HEK293T (cell line): ENCODE measurements at regions not wholly inside any gene's neighbourhood (a gene's known extent, or its start where the extent isn't known, plus 50 kb on each side); places are given as distances from the start of the nearest gene placed in this dataset.

ENCODE experiments used
- ARNT ChIP-seq: fragments of 450-650 bp; IDR thresholded peaks from 2 replicates; pipeline ENCODE4 v1.6.1; 2017; ENCODE audit warnings: mild to moderate bottlenecking
- BHLHE40 ChIP-seq: fragments of 450-650 bp; IDR thresholded peaks from 2 replicates; pipeline ENCODE4 v1.6.1; 2016; ENCODE audit warnings: mild to moderate bottlenecking, moderate library complexity, borderline replicate concordance
- FOXM1 ChIP-seq: fragments of 450-650 bp; IDR thresholded peaks from 2 replicates; pipeline ENCODE4 v1.6.1; 2017; ENCODE audit warnings: mild to moderate bottlenecking, borderline replicate concordance
- TARDBP ChIP-seq: fragments of 450-650 bp; IDR thresholded peaks from 2 replicates; pipeline ENCODE4 v1.6.1; 2016
- TF ChIP-seq, protein P1 (sequence below): fragments of 450-650 bp; IDR thresholded peaks from 2 replicates; pipeline ENCODE4 v1.6.1; 2016

DNA sequence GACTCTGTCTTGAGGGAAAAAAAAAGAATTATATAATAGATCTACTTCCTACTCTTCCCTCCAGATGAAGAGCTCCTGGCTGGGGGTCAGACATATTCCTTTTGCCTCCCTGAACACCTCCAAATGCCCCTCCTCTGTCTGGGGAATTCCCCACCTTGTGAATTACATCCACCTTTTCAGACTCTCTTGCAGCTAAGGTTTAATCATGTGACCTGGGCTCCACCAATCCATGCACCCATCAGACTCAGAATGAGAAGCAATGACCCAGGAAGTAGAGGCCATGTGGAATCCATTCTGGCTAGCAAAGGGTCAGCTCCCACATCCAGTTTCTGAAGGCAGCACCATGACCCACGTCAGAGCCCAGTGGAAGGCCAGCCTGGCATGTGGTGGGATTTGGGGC is 93.6 kb upstream of the CUX1 start:
- TF ChIP-seq BHLHE40 (no peak), FOXM1 (no peak), ARNT (no peak), TARDBP (no peak)
- TF ChIP-seq, protein P1, sequence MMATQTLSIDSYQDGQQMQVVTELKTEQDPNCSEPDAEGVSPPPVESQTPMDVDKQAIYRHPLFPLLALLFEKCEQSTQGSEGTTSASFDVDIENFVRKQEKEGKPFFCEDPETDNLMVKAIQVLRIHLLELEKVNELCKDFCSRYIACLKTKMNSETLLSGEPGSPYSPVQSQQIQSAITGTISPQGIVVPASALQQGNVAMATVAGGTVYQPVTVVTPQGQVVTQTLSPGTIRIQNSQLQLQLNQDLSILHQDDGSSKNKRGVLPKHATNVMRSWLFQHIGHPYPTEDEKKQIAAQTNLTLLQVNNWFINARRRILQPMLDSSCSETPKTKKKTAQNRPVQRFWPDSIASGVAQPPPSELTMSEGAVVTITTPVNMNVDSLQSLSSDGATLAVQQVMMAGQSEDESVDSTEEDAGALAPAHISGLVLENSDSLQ = no peak
